PC-9 (cell line): ENCODE measurements at regions not wholly inside any gene's neighbourhood (a gene's known extent, or its start where the extent isn't known, plus 50 kb on each side); places are given as distances from the start of the nearest gene placed in this dataset.

Experiments
- EZH2 ChIP-seq: fragments of 200-600 bp; sonication (generic); IDR thresholded peaks from 2 replicates; pipeline ENCODE4 v1.8.0; 2017; ENCODE audit warnings: antibody characterized with exemption, low read depth
- TF ChIP-seq, protein P1 (sequence below): fragments of 200-600 bp; sonication (generic); conservative IDR thresholded peaks from 2 replicates; pipeline ENCODE4 v1.6.1; 2017; ENCODE audit warnings: mixed run types, antibody characterized with exemption, mild to moderate bottlenecking, moderate library complexity

DNA sequence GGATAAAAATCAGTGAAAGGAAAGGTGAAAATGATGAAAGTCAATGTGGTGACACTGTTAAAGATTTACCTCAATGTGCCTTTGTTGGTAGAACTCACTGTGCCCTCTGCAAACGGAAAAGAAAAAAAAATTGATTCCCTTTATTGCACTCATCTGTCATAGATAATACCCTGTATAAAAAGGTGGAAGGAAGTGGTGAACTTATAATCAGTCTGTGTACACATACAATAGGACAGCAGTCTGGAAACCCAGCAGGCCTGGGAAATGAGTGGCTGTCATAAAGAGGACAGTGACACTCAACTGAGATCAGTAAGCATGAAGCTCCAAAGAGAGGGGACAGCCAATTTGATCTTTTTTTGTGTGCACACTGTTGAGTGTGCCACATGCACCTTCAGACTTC, 364.7 kb downstream of the NOVA1 start:
- TF ChIP-seq, protein P1, sequence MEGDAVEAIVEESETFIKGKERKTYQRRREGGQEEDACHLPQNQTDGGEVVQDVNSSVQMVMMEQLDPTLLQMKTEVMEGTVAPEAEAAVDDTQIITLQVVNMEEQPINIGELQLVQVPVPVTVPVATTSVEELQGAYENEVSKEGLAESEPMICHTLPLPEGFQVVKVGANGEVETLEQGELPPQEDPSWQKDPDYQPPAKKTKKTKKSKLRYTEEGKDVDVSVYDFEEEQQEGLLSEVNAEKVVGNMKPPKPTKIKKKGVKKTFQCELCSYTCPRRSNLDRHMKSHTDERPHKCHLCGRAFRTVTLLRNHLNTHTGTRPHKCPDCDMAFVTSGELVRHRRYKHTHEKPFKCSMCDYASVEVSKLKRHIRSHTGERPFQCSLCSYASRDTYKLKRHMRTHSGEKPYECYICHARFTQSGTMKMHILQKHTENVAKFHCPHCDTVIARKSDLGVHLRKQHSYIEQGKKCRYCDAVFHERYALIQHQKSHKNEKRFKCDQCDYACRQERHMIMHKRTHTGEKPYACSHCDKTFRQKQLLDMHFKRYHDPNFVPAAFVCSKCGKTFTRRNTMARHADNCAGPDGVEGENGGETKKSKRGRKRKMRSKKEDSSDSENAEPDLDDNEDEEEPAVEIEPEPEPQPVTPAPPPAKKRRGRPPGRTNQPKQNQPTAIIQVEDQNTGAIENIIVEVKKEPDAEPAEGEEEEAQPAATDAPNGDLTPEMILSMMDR: no peak
- TF ChIP-seq EZH2: no peak
